ENCODE measurements at regions not wholly inside any gene's neighbourhood (a gene's known extent, or its start where the extent isn't known, plus 50 kb on each side); places are given as distances from the start of the nearest gene placed in this dataset.

GRCh38 chr7:18116661-18117060 is 89.0 kb upstream of the PRPS1L1 start:
- WGBS, 3 donors: 90 to 100% (median 97%) methylated on average over 1 of the region's 1 CpG
- peaks cover 0 to 2% (median 0%) of the 10 kb centered on the region in 3 donors for H3K27me3 ChIP-seq (ENCODE audit: insufficient read depth in 3 of 3, low read length in 2 of 3)
- no peaks in the 10 kb centered on the region for H3K4me1 ChIP-seq
- DNase-seq (no peak), ATAC-seq (no peak)
- H3K9me3 ChIP-seq: no peaks in the 10 kb centered on the region
- intact Hi-C loops (cut with DNase I): no loop called here
- TF ChIP-seq, protein P1, sequence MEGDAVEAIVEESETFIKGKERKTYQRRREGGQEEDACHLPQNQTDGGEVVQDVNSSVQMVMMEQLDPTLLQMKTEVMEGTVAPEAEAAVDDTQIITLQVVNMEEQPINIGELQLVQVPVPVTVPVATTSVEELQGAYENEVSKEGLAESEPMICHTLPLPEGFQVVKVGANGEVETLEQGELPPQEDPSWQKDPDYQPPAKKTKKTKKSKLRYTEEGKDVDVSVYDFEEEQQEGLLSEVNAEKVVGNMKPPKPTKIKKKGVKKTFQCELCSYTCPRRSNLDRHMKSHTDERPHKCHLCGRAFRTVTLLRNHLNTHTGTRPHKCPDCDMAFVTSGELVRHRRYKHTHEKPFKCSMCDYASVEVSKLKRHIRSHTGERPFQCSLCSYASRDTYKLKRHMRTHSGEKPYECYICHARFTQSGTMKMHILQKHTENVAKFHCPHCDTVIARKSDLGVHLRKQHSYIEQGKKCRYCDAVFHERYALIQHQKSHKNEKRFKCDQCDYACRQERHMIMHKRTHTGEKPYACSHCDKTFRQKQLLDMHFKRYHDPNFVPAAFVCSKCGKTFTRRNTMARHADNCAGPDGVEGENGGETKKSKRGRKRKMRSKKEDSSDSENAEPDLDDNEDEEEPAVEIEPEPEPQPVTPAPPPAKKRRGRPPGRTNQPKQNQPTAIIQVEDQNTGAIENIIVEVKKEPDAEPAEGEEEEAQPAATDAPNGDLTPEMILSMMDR (IDR thresholded peaks at IDR 0.05): no peak
- no peaks in the 10 kb centered on the region for H3K36me3 ChIP-seq (ENCODE audit: insufficient read depth in 1 of 2, low read depth in 1 of 2)
- no peak overlapping the region for H3K27ac ChIP-seq
- no peak overlapping the region for H3K4me3 ChIP-seq

- H3K36me3 ChIP-seq (ENCODE audit: insufficient read depth in 1 of 2, low read depth in 1 of 2): no peaks in the 10 kb centered on the region
These were observed 89.8 kb upstream of the PRPS1L1 start for GRCh38 chr7:18117482-18117881.

DNA sequence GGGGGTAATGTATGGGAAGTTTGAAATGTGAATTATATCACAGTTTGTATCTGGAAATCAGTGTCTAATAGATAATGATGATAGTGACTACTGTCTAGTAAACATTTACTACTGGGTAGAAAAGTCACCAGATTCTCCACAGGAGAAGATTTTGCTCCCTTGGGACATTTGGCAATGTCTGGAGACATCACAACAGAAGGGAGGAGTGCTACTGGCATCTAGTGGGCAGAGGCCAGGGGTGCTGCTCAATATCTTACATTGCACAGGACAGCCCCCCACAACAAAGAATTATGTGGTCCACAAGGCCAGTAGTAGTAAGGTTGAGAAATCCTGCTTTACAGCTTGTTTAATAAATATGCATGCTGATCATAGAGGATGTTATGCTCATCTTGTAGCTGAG is 92.3 kb upstream of the PRPS1L1 start:
- H3K4me1 ChIP-seq: no peaks in the 10 kb centered on the region
- H3K4me3 ChIP-seq: no peak overlapping the region
- no peak for ATAC-seq
- H3K27me3 ChIP-seq (ENCODE audit: insufficient read depth in 3 of 3, low read length in 2 of 3): peaks cover 0 to 6% (median 2%) of the 10 kb centered on the region in 3 donors
- intact Hi-C loops (cut with DNase I): no loop called here
- no peaks in the 10 kb centered on the region for H3K36me3 ChIP-seq (ENCODE audit: insufficient read depth in 1 of 2, low read depth in 1 of 2)
- H3K9me3 ChIP-seq: no peaks in the 10 kb centered on the region
- no peak for DNase-seq
- H3K27ac ChIP-seq: no peak overlapping the region
- TF ChIP-seq, protein P1 (IDR thresholded peaks at IDR 0.05): no peak

More at GRCh38 chr7:18117482-18117881, 89.8 kb upstream of the PRPS1L1 start:
- DNase-seq (no peak), ATAC-seq (no peak)
- whole genome bisulfite sequencing, 3 donors: 78 to 89% (median 86%) methylated on average over 3 of the region's 3 CpGs
- Histone ChIP-seq H3K4me1 (no peaks in the 10 kb centered on the region), H3K9me3 (no peaks in the 10 kb centered on the region), H3K27me3 (ENCODE audit: insufficient read depth in 3 of 3, low read length in 2 of 3) (peaks cover 0 to 2% (median 0%) of the 10 kb centered on the region in 3 donors), H3K27ac (no peak overlapping the region), H3K4me3 (no peak overlapping the region)
- TF ChIP-seq, protein P1 (IDR thresholded peaks at IDR 0.05): no peak
- intact Hi-C loops (cut with DNase I): no loop called here

- Histone ChIP-seq H3K4me3 (no peak overlapping the region), H3K36me3 (ENCODE audit: insufficient read depth in 1 of 2, low read depth in 1 of 2) (no peaks in the 10 kb centered on the region), H3K27ac (no peak overlapping the region), H3K4me1 (no peaks in the 10 kb centered on the region), H3K27me3 (ENCODE audit: insufficient read depth in 3 of 3, low read length in 2 of 3) (peaks cover 0 to 6% (median 2%) of the 10 kb centered on the region in 3 donors), H3K9me3 (no peaks in the 10 kb centered on the region)
- DNase-seq: no peak
- TF ChIP-seq, protein P1 (IDR thresholded peaks at IDR 0.05): no peak
- ATAC-seq: no peak
- intact Hi-C loops (cut with DNase I): no loop called here
- WGBS, 3 donors: 91 to 96% (median 93%) methylated on average over 2 of the region's 2 CpGs
These were observed 96.0 kb upstream of the PRPS1L1 start for GRCh38 chr7:18123508-18124239.

DNA sequence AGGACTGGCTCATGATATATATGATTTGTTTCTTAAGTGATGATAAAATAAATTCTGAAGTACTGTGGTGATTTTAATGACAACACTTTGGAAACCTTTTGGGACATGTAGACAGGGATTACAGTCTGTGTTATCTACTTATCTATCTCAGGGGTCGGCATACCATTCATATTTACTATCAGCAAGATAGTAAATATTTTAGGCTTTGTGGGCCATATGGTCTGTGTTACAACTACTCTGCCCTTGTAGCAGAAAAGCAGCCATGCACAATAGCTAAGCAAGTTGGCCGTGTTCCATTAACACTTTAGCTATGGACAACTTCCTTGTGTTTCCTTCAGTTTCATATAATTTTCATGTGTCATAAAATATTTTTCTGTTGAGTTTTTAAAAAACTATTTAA is 97.8 kb upstream of the PRPS1L1 start:
- no peak overlapping the region for H3K4me3 ChIP-seq
- no peaks in the 10 kb centered on the region for H3K4me1 ChIP-seq
- H3K36me3 ChIP-seq (ENCODE audit: insufficient read depth in 1 of 2, low read depth in 1 of 2): no peaks in the 10 kb centered on the region
- ATAC-seq (no peak), DNase-seq (no peak)
- H3K9me3 ChIP-seq: no peaks in the 10 kb centered on the region
- H3K27ac ChIP-seq: no peak overlapping the region
- 19 to 34% (median 30%) methylated on average over 2 of the region's 2 CpGs for WGBS, 3 donors
- H3K27me3 ChIP-seq (ENCODE audit: insufficient read depth in 3 of 3, low read length in 2 of 3): peaks cover 0 to 3% (median 2%) of the 10 kb centered on the region in 3 donors
- TF ChIP-seq, protein P1 (IDR thresholded peaks at IDR 0.05): no peak
- intact Hi-C loops (cut with DNase I): no loop called here

All from psoas muscle (tissue), 7 donors.